IPS-20b (cell line): ENCODE measurements at regions not wholly inside any gene's neighbourhood (a gene's known extent, or its start where the extent isn't known, plus 50 kb on each side); places are given as distances from the start of the nearest gene placed in this dataset.

ENCODE experiments used
- H3K27ac ChIP-seq: one replicate; pipeline ENCODE4 v1.5.1; 2013; ENCODE audit warnings: low read length
- H3K27me3 ChIP-seq: 2 replicates; pipeline ENCODE4 v1.6.1; 2013; ENCODE audit warnings: mild to moderate bottlenecking, low read length, inconsistent platforms; ENCODE audit not compliant: insufficient read depth
- H3K36me3 ChIP-seq: 2 replicates; pipeline ENCODE4 v1.6.1; 2013; ENCODE audit warnings: low read depth, mild to moderate bottlenecking, inconsistent platforms, low read length, moderate library complexity; ENCODE audit not compliant: insufficient read depth
- H3K4me1 ChIP-seq: 2 replicates; pipeline ENCODE4 v1.6.1; 2013; ENCODE audit warnings: mild to moderate bottlenecking, control low read depth, inconsistent platforms, low read length, moderate library complexity; ENCODE audit not compliant: insufficient read depth
- H3K4me3 ChIP-seq: 2 replicates; pipeline ENCODE4 v1.5.1; 2013; ENCODE audit warnings: mild to moderate bottlenecking, low read length, inconsistent platforms
- H3K9ac ChIP-seq: 2 replicates; pipeline ENCODE4 v1.6.1; 2013; ENCODE audit warnings: low read depth, mild to moderate bottlenecking, inconsistent platforms, low read length, moderate library complexity
- H3K9me3 ChIP-seq: 2 replicates; pipeline ENCODE4 v1.6.1; 2013; ENCODE audit warnings: mild to moderate bottlenecking, low read depth, low read length, inconsistent platforms; ENCODE audit not compliant: insufficient read depth

DNA sequence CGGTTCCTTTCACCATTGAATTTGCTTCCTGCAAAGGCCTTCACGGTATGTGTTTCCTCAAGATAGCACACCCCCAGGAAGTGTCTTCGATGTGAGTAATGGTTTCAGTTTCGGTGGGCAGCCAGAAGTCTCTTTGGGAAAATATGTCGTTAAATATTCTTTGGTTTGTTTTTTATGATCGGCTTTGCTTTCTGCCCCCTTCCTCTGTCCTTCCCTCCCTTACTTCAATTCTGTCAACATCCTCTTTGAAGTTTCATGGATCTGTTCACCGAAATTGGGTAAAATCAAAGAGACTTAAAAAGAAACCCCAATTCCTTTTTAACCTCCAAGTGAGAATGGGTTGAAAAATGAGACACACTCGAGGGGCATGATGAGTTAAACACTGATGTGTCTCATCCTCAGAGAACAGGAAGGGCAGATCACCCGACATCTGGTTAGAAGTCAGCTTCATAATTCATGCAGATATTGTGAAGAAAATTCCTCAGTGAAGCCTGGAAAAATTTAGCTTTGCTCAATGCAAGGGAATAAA, 170.8 kb upstream of the HABP2 start:
- H3K9ac ChIP-seq: no peak overlapping the region
- H3K27ac ChIP-seq: no peak overlapping the region
- peaks cover 6% of the 10 kb centered on the region; the same call in 1 of the 2 replicates for H3K4me1 ChIP-seq
- no peaks in the 10 kb centered on the region for H3K27me3 ChIP-seq
- H3K4me3 ChIP-seq: no peak overlapping the region
- H3K9me3 ChIP-seq: no peaks in the 10 kb centered on the region
- H3K36me3 ChIP-seq: no peaks in the 10 kb centered on the region

GRCh38 chr10:113382691-113383090, 170.2 kb upstream of the HABP2 start:
- no peaks in the 10 kb centered on the region for H3K27me3 ChIP-seq
- peaks cover 6% of the 10 kb centered on the region; the same call in 1 of the 2 replicates for H3K4me1 ChIP-seq
- H3K9ac ChIP-seq: no peak overlapping the region
- no peaks in the 10 kb centered on the region for H3K9me3 ChIP-seq
- H3K36me3 ChIP-seq: no peaks in the 10 kb centered on the region
- H3K27ac ChIP-seq: no peak overlapping the region
- no peak overlapping the region for H3K4me3 ChIP-seq

DNA sequence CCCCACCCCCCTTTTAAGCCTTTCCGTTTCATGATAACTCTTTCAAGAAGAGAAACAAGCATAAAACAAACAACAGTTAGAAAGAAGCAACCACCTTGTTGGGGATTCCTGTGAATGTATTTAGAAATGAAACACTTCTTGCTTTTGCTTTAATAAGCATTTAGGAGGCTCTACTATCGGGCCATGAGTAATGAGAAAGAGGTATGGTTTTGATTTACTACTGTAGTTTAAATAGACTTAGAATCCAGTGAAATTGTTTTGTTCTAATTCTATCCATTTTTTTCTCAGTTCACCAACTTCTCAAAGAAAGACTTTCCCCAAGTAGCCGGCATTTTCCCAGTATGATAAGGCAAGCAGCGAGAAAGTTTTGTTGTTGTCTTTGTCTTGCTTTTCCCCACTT, 168.7 kb upstream of the HABP2 start:
- Histone ChIP-seq H3K4me3 (no peak overlapping the region), H3K4me1 (peaks cover 6% of the 10 kb centered on the region; the same call in 1 of the 2 replicates), H3K9me3 (no peaks in the 10 kb centered on the region), H3K36me3 (no peaks in the 10 kb centered on the region), H3K27me3 (no peaks in the 10 kb centered on the region), H3K9ac (no peak overlapping the region), H3K27ac (no peak overlapping the region)

DNA sequence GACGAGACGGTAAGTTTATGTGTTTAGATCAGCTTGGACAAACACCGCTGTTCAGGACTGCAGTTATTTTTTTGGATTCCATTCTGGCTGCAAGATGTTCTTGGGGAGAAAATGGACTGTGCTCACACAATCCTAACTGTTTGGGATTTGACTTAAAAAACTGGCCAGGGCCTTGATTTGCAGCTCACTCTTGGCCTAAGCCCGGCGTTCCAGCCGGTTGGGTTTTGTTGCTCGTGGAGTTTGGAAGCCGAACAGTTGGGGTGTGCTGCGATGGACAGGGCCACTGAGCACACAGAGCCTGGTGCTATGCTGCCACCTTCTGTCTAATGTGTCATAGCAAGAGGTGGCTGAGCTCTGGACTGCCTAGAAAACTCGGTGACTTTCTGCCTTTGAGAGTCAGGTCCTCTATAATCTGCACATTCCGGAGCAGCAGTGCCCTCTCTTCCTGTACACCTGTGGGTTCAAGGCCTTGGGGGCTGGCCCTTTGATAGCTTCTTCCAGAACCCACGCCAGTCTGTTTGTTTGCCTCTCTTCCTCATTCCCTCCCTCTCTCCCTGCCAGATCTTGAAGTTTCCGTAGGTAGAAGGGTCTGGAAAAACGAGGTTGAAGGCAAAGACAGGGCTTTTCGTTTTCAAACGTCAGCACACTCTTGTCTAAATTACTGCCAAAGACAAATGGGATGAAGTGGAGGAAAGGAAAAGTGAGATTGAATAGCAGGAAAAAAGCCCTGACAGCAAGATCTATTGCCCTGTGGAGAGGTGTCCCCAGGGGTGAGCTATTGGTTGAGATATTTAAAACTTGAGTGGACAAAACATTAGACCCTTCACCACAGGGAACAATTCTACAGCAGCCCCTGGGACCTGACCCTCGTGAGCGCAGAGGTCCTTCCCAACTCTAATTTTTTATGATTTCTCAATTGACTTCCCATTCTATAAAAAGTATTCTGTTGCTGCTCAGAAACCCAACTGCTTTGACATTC, 167.5 kb upstream of the HABP2 start:
- no peak overlapping the region for H3K4me3 ChIP-seq

GRCh38 chr10:113386005-113386404, 166.8 kb upstream of the HABP2 start:
- no peak overlapping the region for H3K9ac ChIP-seq

More for the DNA sequence above, 167.5 kb upstream of the HABP2 start:
- no peaks in the 10 kb centered on the region for H3K27me3 ChIP-seq
- no peak overlapping the region for H3K27ac ChIP-seq
- no peaks in the 10 kb centered on the region for H3K36me3 ChIP-seq
- H3K4me1 ChIP-seq: peaks cover 6% of the 10 kb centered on the region; the same call in 1 of the 2 replicates
- no peaks in the 10 kb centered on the region for H3K9me3 ChIP-seq
- H3K9ac ChIP-seq: no peak overlapping the region

DNA sequence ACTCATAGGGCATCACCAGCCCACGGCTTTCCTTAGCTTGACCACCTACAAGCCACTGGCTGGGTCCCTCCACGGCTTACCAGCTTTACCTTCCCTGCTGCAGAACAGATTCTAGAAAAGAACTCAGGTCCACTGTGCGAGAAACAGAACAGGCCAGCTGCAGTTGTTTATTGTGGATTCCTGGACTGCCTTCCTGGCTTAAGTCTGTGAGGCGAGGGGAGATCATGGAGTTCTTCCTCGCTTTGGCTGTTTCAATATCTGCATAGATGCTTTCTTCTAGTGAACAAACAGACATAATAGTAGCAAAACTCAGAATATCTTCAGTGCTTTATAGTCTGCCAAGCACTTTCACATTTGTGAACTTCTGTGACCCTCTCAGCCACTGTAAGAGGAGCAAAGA, 162.9 kb upstream of the HABP2 start:
- H3K9me3 ChIP-seq: no peaks in the 10 kb centered on the region
- H3K36me3 ChIP-seq: no peaks in the 10 kb centered on the region
- no peak overlapping the region for H3K9ac ChIP-seq
- peaks cover under 1% of the 10 kb centered on the region; the same call in 1 of the 2 replicates for H3K4me1 ChIP-seq
- H3K27me3 ChIP-seq: no peaks in the 10 kb centered on the region
- H3K4me3 ChIP-seq: no peak overlapping the region
- no peak overlapping the region for H3K27ac ChIP-seq

More at GRCh38 chr10:113386005-113386404, 166.8 kb upstream of the HABP2 start:
- H3K27me3 ChIP-seq: no peaks in the 10 kb centered on the region
- no peak overlapping the region for H3K4me3 ChIP-seq
- peaks cover 6% of the 10 kb centered on the region; the same call in 1 of the 2 replicates for H3K4me1 ChIP-seq
- H3K27ac ChIP-seq: no peak overlapping the region
- H3K36me3 ChIP-seq: no peaks in the 10 kb centered on the region
- no peaks in the 10 kb centered on the region for H3K9me3 ChIP-seq

- Histone ChIP-seq H3K9ac (no peak overlapping the region), H3K4me1 (no peaks in the 10 kb centered on the region), H3K4me3 (no peak overlapping the region), H3K27me3 (no peaks in the 10 kb centered on the region), H3K36me3 (no peaks in the 10 kb centered on the region), H3K27ac (no peak overlapping the region), H3K9me3 (no peaks in the 10 kb centered on the region)
These were observed 162.0 kb upstream of the HABP2 start for GRCh38 chr10:113390896-113391295.

GRCh38 chr10:113397047-113397446, 155.8 kb upstream of the HABP2 start:
- Histone ChIP-seq H3K36me3 (no peaks in the 10 kb centered on the region), H3K4me3 (no peak overlapping the region), H3K27ac (no peak overlapping the region), H3K9ac (no peak overlapping the region), H3K4me1 (no peaks in the 10 kb centered on the region), H3K9me3 (no peaks in the 10 kb centered on the region), H3K27me3 (no peaks in the 10 kb centered on the region)

DNA sequence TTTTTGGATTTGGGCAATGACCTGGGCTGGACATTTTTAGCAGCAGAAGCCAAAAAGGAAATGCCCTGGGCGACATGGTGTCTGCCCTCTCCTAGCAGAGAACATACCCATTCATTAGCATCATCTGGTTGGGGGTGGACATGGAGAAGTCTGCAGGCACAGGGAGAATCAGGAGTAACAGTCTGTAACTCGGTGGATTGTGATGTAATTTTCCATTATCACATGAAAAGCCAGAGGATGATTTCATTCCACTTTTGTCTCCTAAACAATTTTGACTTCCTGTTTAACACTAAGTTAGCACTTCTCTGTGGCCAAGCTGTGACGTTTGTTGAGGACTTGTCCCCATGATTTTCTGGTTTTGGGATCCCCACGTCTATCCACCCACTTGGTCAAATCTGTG, 153.8 kb upstream of the HABP2 start:
- H3K36me3 ChIP-seq: no peaks in the 10 kb centered on the region
- H3K9ac ChIP-seq: no peak overlapping the region
- H3K4me3 ChIP-seq: no peak overlapping the region
- no peaks in the 10 kb centered on the region for H3K27me3 ChIP-seq
- H3K27ac ChIP-seq: no peak overlapping the region
- no peaks in the 10 kb centered on the region for H3K4me1 ChIP-seq
- H3K9me3 ChIP-seq: no peaks in the 10 kb centered on the region

GRCh38 chr10:113402602-113403001, 150.3 kb upstream of the HABP2 start:
- Histone ChIP-seq H3K4me3 (no peak overlapping the region), H3K4me1 (peaks cover 3% of the 10 kb centered on the region; the same call in 1 of the 2 replicates), H3K9me3 (no peaks in the 10 kb centered on the region), H3K36me3 (no peaks in the 10 kb centered on the region), H3K9ac (no peak overlapping the region), H3K27ac (no peak overlapping the region), H3K27me3 (peaks cover 25% of the 10 kb centered on the region)

GRCh38 chr10:113407218-113407617, 145.6 kb upstream of the HABP2 start:
- Histone ChIP-seq H3K27ac (no peak overlapping the region), H3K9ac (no peak overlapping the region), H3K9me3 (no peaks in the 10 kb centered on the region), H3K27me3 (peaks cover 57% of the 10 kb centered on the region), H3K36me3 (no peaks in the 10 kb centered on the region), H3K4me1 (peaks cover 22% of the 10 kb centered on the region), H3K4me3 (no peak overlapping the region)

DNA sequence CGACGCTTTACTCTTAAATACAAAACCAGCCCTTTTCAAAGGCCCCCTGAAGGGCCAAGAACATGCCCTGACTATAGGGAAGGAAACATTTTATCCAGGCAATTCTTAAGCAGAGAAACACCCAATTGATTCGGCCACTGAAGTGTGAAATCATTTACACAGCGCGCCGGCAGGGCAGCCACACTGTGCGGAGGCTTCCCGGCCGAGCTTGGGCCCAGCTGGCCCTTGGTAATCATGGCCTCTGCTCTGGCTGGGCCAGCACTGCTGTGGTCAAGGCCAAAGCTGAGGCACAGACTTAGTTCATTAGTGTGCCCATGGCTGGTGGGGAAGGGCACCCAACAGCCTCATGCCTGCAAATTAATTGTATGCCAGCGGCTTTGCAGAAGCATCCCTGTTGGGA, 143.7 kb upstream of the HABP2 start:
- Histone ChIP-seq H3K27me3 (peaks cover 57% of the 10 kb centered on the region), H3K9ac (no peak overlapping the region), H3K4me3 (no peak overlapping the region), H3K36me3 (no peaks in the 10 kb centered on the region), H3K27ac (no peak overlapping the region), H3K4me1 (peaks cover 22% of the 10 kb centered on the region), H3K9me3 (no peaks in the 10 kb centered on the region)
